Spleen (tissue), 7 donors: ENCODE measurements at regions not wholly inside any gene's neighbourhood (a gene's known extent, or its start where the extent isn't known, plus 50 kb on each side); places are given as distances from the start of the nearest gene placed in this dataset.

Experiments used
- CTCF ChIP-seq, 11 experiments: fragments of 200-600 bp in 7 of 11; fragments of 450-650 bp in 4 of 11; sonication (generic) in 4 of 11; IDR thresholded peaks in 8 of 11; conservative IDR thresholded peaks in 3 of 11; 1 replicate in 7 of 11; 2 replicates in 4 of 11; pipeline versions ENCODE4 v1.4.0 to v1.8.0; 2016 to 2021; ENCODE audit warnings: antibody characterized with exemption in 11 of 11, inconsistent platforms in 4 of 11, mild to moderate bottlenecking in 1 of 11
- POLR2AphosphoS5 ChIP-seq, 3 donors: sonication (generic); formaldehyde crosslinking; IDR thresholded peaks; one replicate each; pipeline ENCODE4 v1.5.1; 2017; ENCODE audit warnings: antibody characterized with exemption in 3 of 3
- donor health status: DM: no; HTN: no; CAD: no; lungs with moderate emphysema.
- donor health status: DM: no; HTN: no; CAD: no.
- donor health status: DM: no; HTN: no; CAD: no.

GRCh38 chr6:165872311-165872710 is 209.3 kb upstream of the PDE10A start:
- TF ChIP-seq POLR2AphosphoS5 (IDR thresholded peaks at IDR 0.05) (no peak), CTCF (IDR thresholded peaks at IDR 0.05 in 8 of 11, conservative IDR thresholded peaks at IDR 0.05 in 3 of 11) (no peak)
